NCI-H510A (cell line): ENCODE measurements at regions not wholly inside any gene's neighbourhood (a gene's known extent, or its start where the extent isn't known, plus 50 kb on each side); places are given as distances from the start of the nearest gene placed in this dataset.

Experiments used
- DNase-seq: peaks from one replicate; lab custom pipeline; 2025; lab: John Stamatoyannopoulos, UW

DNA sequence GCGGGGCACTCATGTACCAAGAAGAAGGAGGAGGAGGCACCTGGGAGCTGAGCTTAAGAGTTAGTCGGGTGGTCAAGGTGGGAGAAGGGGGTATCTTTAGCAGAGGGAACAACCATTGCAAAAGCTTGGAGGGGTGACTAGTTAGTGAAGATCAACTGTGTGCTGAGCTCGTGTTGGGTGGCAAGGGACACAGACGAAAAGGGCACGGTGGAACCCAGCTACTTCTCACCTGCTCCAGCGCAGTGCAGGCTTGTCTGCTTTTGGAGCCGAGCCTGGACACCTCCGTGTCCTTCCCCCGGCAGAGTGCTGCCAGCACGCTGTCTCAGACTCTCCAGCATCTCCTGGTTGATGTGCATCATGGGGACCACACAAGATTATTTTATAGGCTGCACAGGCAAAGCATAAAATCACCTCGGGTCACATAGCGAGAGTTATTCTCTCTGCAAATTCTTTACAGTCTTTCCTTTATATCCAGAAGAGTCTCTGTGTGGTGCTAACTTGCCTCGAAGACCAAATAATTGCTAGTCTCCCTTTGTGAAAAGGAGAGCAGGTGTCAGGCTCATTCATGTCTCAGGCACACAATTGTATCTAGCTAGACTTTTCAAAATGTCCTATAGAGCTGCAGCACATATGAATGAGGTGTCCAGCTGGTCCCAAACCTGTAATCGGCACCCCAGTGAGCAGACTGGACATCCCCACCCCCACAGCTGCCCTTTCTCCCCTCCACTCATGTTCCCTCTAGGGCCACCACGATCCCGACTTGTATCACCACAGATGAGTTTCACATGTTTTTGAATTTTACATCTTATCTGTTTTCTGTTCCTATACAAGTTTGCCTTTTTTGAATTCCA, 123.4 kb downstream of the CEBPB start:
- no peak for DNase-seq

- DNase-seq: no peak
Observed at GRCh38 chr20:50314678-50315335, 124.2 kb downstream of the CEBPB start.

- DNase-seq: no peak
Observed at GRCh38 chr20:50315586-50316551, 125.2 kb downstream of the CEBPB start.

DNA sequence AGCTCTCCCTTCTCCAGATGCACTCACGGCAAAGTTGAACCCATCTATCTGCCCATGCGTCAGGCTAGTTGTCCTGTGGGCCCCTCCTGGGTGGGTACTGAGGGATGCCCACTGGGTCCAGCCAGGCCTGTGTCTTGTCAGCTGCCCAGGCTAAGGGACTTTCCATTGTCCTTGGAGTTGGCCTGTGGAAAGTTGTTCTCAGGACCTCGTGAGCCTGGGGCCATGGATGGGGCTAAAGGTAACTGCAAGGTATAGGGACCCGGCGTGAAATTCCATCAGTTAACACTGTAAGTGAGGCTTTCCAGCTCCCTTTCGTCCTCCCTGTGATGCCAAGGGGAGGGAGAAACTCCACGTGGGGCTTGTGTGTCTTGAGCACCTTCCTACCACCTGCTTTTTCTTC, 126.5 kb downstream of the CEBPB start:
- DNase-seq: no peak

- DNase-seq: peak; percentile 74
Observed at GRCh38 chr20:50317609-50318008, 127.0 kb downstream of the CEBPB start.

- no peak for DNase-seq
Observed at GRCh38 chr20:50318710-50319109, 128.1 kb downstream of the CEBPB start.

DNA sequence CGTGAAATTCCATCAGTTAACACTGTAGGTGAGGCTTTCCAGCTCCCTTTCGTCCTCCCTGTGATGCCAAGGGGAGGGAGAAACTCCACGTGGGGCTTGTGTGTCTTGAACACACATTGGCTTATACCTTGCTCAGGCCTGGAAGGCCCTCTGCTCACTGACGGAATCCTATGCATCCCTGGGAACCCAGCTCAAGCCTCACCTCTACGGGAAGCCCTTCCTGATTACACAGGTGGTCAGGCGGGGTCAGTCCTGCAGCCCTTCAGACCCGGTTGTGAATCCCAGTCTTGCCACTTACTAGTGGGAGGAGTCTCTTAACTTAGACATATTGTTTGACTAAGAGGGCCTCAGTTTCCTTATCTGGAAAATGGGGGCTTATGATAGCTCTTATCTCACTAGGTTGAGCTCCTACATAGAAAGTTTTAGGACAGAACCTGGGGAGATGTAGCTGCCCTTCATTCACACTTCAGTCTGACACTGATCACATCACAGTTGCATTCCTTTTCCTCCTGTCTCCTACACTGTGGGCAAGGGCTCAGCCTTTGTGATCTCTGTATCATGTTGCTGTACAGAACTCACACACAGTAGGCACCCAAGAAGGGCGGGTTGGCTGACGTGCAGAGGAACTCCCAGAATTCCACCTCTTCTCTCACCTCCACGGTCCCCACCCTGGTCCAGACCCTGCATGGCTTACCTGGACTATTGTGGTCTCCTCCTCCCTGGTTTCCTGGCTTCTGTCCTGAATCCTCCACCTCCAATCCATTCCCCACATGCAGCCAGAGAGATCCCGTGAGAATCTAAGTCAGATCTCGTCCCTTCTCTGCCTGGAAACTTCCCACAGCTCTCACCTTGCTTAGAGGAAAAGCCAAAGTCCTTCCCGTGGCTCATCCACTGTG, 129.6 kb downstream of the CEBPB start:
- no peak for DNase-seq

- DNase-seq: peak; percentile 40
Observed at GRCh38 chr20:50320901-50321796, 130.5 kb downstream of the CEBPB start.

- DNase-seq: no peak
Observed at GRCh38 chr20:50321797-50322480, 131.3 kb downstream of the CEBPB start.

GRCh38 chr20:50322703-50323131, 132.1 kb downstream of the CEBPB start:
- DNase-seq: no peak

GRCh38 chr20:50323209-50323608, 132.6 kb downstream of the CEBPB start:
- no peak for DNase-seq

DNA sequence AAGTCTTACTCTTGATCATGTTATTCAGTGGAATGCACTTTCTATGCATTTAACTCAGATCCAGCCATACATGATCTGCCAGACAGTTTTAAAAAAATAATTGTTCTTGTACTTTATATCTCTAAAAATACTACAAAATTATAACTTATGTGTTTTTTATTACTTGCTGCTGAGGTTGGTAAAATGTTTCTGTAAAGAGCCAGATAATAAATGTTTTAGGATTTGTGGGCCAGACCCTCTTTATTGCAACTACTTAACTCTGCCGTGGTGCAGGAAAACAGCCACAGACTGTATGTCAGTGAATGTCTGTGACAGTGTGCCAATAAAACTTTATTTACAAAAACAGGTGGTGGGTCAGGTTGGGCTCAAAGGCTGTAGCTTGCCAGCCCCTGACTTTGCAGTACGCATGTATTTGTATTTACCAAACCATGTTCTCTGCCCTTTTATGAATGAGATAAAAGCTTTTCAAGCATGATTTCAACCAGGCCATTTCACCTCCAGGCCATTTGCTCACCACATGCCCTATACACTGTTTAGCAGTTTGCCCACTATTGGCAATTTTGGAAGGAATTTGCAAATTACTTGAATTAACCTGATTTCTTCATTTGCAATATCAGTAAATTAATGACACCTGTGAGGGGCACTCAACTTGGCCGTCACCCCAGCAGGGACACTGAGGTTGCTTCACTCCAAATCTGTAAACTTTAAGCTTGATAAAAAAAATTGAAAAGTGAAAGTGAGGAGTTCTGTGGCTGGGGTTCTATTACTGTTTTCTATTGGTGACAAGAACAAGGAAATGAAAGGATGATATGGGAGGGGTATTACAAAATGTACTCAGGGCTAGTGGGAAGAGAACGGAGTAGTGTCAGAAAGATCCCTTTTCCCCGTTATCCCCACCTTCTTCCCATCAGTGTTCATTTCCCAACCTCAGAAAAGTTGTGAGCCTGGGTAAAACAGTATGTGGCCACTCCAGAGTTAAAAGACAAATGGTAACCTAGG, 133.4 kb downstream of the CEBPB start:
- no peak for DNase-seq

DNA sequence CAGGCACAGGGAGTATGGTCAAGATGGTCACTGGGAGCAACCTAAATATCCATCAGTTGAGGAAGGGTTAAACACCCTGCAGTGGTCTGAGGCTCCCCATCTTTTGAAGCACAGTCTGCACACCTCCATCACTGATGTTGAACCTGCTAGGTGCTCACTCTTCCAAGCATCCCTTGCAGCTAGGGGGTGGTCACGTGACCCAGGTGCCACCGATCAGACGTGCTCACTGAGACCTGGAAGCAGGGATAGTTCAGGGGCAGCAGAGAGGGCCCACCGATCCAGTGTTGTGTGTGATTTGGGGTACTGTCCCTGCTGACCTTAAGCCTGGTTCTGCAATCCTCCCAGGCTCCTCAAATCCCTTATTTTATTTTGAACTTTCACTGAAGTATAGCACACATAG, 134.6 kb downstream of the CEBPB start:
- DNase-seq: no peak

- no peak for DNase-seq
Observed at GRCh38 chr20:50325651-50326050, 135.0 kb downstream of the CEBPB start.

DNA sequence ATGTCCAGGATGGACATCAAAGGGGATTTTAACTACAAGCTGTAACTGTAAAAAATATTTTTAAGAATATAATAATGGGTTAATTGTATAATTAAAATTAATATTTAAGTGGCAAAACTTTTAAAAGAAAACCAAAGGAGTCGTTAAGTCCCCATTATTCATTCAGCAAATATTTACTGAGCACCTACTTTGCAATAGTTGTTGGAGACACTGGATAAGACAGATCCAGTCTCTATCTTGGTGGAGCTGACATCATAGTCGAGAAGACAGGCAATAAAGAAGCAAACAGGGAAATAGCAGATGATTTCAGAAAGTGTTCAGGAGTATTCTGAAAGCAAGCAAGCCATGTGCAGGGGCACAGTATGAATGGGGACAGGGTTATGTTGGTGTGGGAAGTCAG, 137.0 kb downstream of the CEBPB start:
- DNase-seq: no peak

- no peak for DNase-seq
Observed at GRCh38 chr20:50328222-50328979, 137.8 kb downstream of the CEBPB start.
